NCI-H1436 (cell line): ENCODE measurements at regions not wholly inside any gene's neighbourhood (a gene's known extent, or its start where the extent isn't known, plus 50 kb on each side); places are given as distances from the start of the nearest gene placed in this dataset.

Experiments
- DNase-seq: peaks from one replicate; lab custom pipeline; 2025; lab: John Stamatoyannopoulos, UW

- DNase-seq = no peak
Observed at GRCh38 chr4:15376145-15376544, 51.7 kb upstream of the C1QTNF7 start.

GRCh38 chr4:15376594-15376993 is 51.2 kb upstream of the C1QTNF7 start:
- no peak for DNase-seq
